Stimulated activated CD4-positive, alpha-beta T cell treated with anti-CD3 and anti-CD28 coated beads, Interleukin-4, amount 100 ng/mL, for 48 hours (primary cell): ENCODE measurements at regions not wholly inside any gene's neighbourhood (a gene's known extent, or its start where the extent isn't known, plus 50 kb on each side); places are given as distances from the start of the nearest gene placed in this dataset.
"Not testable (repeated sequence)": the region's sequence is repeated elsewhere in the genome, so short reads cannot be mapped to it uniquely, and the experiment has no call there.

Experiments
- DNase-seq, 2 donors: peaks; one replicate each; pipeline ENCODE4 v3.0.0-alpha.2; 2020; ENCODE audit warnings: low read depth in 2 of 2

GRCh38 chr2:48219555-48220436 lies 94.7 kb upstream of the FOXN2 start:
- no peak for DNase-seq

- no peak for DNase-seq
These were observed 94.0 kb upstream of the FOXN2 start for GRCh38 chr2:48220501-48220900.

- no peak for DNase-seq
These were observed 92.5 kb upstream of the FOXN2 start for GRCh38 chr2:48221846-48222516.

GRCh38 chr2:48227617-48228344 lies 86.7 kb upstream of the FOXN2 start:
- DNase-seq = no peak

GRCh38 chr2:48228345-48228684 lies 86.2 kb upstream of the FOXN2 start:
- no peak for DNase-seq

DNA sequence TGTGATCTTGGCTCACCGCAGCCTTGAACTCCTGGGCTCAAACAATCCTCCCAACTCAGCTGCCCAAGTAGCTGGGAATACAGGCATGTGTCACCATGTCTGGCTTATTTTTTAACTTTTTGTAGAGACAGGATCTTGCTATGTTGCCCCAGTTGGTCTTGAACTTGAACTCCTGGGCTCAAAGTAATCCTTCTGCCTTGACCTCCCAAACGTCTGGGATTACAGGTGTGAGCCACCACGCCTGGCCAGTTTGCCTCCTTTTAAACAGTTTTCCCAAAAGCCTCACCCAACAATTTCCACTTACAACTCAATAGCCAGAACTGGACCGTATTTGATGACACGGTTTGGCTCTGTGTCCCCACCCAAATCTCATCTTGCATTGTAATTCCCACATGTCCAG lies 85.4 kb upstream of the FOXN2 start:
- no peak for DNase-seq

- no peak for DNase-seq
These were observed 83.6 kb upstream of the FOXN2 start for GRCh38 chr2:48230834-48231233.

- DNase-seq = no peak
These were observed 82.1 kb upstream of the FOXN2 start for GRCh38 chr2:48232351-48232750.

GRCh38 chr2:48233005-48233404 lies 81.5 kb upstream of the FOXN2 start:
- no peak for DNase-seq

DNA sequence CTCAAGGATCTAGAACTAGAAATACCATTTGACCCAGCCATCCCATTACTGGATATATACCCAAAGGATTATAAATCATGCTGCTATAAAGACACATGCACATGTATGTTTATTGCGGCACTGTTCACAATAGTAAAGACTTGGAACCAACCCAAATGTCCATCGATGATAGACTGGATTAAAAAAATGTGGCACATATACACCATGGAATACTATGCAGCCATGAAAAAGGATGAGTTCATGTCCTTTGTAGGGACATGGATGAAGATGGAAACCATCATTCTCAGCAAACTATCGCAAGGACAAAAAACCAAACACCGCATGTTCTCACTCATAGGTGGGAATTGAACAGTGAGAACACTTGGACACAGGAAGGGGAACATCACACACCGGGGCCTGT lies 80.7 kb upstream of the FOXN2 start:
- DNase-seq = not testable (repeated sequence)

GRCh38 chr2:48235076-48235475 lies 79.4 kb upstream of the FOXN2 start:
- DNase-seq = no peak

DNA sequence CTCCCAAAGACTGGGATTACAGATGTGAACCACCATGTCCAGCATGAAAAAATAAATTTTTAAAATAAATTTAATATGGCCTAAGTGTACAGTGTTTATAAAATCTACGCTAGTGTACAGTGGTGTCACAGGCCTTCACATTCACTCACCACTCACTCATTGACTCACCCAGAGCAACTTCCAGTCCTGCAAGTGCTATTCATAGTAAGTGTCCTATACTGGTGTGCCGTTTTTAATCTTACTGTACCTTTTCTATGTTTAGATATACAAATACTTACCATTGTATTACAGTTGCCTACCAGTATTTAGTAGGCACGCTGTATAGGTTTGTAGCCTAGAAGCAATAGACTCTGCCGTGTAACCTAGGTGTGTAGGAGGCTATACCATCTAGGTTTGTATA lies 76.1 kb upstream of the FOXN2 start:
- no peak for DNase-seq

DNA sequence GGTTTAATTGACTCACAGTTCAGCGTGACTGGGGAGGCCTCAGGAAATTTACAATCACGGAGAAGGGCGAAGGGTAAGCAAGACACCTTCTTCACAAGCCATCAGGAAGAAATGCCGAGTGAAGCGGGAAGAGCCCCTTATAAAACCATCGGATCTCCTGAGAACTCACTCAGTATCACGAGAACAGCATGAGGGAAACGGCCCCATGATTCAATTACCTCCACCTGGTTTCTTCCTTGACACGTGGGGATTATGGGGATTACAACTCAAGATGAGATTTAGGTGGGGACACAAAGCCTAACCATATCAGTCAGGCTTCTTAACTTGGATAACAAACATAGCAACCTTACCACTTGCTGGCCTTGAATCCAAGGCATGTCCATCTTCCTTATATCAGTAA lies 73.6 kb upstream of the FOXN2 start:
- no peak for DNase-seq

DNA sequence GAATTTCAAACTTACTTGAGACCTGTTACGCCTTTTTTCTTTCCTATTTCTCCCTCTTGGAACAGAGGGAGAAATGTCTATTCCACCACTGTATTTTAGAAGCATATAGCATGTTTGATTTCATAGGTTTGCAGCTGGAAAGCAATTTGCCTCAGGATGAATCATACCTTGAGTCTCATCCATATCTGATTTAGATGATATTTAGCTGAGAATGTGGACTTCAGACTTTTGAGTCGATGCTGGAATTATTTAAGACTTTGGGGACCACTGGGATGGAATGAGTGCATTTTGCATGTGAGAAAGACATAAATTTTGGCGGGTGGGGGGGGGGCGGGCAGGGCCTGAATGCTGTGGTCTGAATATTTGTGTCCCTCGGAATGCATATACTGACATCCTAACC lies 67.3 kb upstream of the FOXN2 start:
- no peak for DNase-seq

DNA sequence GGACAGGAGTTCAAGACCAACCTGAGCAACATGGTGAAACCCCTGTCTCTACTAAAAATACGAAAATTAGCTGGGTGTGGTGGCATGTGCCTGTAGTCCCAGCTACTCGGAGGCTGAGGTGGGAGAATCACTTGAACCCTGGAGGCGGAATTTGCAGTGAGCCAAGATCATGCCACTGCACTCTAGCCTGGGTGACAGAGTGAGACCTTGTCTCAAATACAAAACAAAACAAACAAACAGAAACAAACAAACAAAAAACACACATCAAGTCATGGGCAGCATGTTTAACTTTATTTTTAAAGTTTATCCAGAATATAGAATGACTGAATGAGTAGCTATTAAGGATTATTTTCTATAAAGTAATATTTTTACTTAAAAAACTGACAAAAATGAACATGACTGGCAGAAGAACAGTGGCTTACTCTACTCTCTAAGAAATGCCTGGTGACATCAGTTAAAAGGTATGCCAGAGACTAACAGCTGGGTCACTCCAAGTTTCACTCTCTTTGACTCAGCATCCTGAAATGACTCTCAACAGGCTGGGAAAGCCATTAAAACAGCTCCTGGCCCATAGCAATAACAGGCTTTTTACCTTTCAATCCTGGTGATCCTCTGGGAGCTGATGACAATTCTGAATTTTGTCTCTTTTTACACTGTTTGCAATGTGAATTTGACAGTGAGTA lies 66.1 kb upstream of the FOXN2 start:
- DNase-seq = no peak

DNA sequence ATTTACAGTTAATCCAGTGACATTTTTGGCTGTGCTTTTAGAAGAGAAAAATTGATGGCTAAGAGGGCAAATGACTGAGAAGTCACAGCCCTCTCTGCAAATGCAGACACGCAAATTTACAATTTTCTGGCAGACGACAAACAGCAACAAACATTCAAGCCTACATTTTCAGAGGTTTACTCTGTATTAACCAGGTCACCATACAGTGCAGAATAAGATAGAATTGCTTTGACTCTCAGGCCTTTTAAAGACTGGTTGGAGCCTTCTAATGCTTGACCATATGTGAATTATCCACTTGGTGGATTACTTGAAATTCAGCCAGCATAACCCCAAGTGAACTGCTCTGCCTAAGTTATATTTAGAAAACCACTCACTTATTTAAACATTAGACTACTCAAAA lies 65.5 kb upstream of the FOXN2 start:
- DNase-seq = no peak

- no peak for DNase-seq
These were observed 64.6 kb upstream of the FOXN2 start for GRCh38 chr2:48249631-48250473.

DNA sequence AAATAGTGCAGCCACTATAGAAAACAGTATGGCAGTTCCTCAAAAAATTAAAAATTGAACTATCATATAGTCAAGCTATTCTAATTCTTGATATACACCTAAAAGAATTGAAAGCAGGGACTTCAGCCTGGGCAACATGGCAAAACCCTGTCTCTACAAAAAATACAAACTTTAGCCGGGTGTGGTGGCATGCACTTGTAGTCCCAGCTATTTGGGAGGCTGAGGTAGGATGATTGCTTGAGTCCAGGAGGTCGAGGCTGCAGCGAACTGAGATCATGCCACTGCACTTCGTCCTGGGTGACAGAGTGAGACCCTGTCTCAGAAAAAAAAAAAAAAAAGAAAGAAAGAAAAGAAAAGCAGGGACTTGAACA lies 64.0 kb upstream of the FOXN2 start:
- no peak for DNase-seq

GRCh38 chr2:48250943-48251342 lies 63.5 kb upstream of the FOXN2 start:
- no peak for DNase-seq

GRCh38 chr2:48251437-48252148 lies 62.9 kb upstream of the FOXN2 start:
- no peak for DNase-seq

DNA sequence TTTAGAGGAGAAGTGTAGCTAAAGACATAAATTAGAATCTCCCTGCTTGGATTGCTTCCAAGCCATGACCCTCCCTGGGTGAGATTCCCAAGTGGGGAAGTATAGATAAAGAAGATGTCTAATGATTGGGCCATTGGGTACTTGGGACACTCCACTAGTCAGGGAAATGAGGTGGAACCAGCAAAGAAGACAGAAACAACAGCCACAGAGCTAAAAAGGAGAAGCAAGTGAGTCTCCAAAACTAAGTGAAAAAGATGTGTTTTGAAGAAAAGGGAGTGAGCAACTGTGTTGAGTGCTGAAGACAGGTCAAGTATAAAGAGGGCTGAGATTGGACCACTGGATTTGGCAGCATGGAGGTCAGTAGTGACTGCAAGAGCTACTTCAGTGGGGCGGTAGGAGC lies 61.2 kb upstream of the FOXN2 start:
- no peak for DNase-seq
